ENCODE measurements at regions not wholly inside any gene's neighbourhood (a gene's known extent, or its start where the extent isn't known, plus 50 kb on each side); places are given as distances from the start of the nearest gene placed in this dataset.

DNA sequence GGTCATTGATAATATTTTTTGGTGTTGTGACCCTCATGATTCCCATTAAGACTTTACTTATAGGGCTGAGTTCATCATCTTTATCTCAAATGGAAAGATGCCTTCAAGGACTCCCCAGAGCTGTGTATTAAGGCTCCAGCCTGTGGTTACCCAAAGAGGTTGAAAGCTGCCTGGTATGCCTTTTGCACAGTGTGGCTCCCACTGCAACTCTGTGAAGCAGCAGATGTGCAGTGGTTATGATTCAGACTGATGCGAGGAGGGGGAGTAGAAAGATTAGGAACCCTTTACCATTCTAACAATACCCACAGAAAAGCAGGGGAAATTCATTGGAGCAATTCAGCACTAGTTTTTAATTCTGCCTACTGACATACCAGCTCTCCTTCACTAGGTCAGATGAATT lies 560.0 kb downstream of the INSC start:
- no peaks in the 10 kb centered on the region for H3K36me3 ChIP-seq (ENCODE audit: insufficient read depth, low read length)
- H3K9ac ChIP-seq (ENCODE audit: low read depth, low read length, poor library complexity, severe bottlenecking) = no peak overlapping the region
- H3K4me2 ChIP-seq (ENCODE audit: low read depth, low read length, poor library complexity, severe bottlenecking) = no peak overlapping the region
- no peaks in the 10 kb centered on the region for H3F3A ChIP-seq (ENCODE audit: low read depth)
- 0 out of 2 replicates have a peak, but pooled peaks cover 7% of the 10 kb centered on the region for H3K9me3 ChIP-seq (ENCODE audit: insufficient read depth, low read depth, low read length)
- H3K9me2 ChIP-seq (replicated peaks; ENCODE audit: low read depth, low read length) = no peaks in the 10 kb centered on the region
- no peaks in the 10 kb centered on the region for H3K79me2 ChIP-seq (ENCODE audit: insufficient read depth, low read length)
- H2AFZ ChIP-seq (ENCODE audit: low read length) = no peak overlapping the region
- no peaks in the 10 kb centered on the region for H4K20me1 ChIP-seq (ENCODE audit: insufficient read depth, low read length, poor library complexity, severe bottlenecking)
- no peaks in the 10 kb centered on the region for H3K4me1 ChIP-seq (ENCODE audit: insufficient read depth, low read length, poor library complexity, severe bottlenecking)
- TF ChIP-seq CTCF (conservative IDR thresholded peaks at IDR 0.05; ENCODE audit: low read length) (no peak), EZH2phosphoT487 (IDR thresholded peaks at IDR 0.05; ENCODE audit: borderline replicate concordance) (no peak)
- H3K27me3 ChIP-seq (ENCODE audit: insufficient read depth, low read length, poor library complexity, severe bottlenecking) = no peaks in the 10 kb centered on the region
- no peak overlapping the region for H3K4me3 ChIP-seq (ENCODE audit: low read length, poor library complexity, severe bottlenecking)

DNA sequence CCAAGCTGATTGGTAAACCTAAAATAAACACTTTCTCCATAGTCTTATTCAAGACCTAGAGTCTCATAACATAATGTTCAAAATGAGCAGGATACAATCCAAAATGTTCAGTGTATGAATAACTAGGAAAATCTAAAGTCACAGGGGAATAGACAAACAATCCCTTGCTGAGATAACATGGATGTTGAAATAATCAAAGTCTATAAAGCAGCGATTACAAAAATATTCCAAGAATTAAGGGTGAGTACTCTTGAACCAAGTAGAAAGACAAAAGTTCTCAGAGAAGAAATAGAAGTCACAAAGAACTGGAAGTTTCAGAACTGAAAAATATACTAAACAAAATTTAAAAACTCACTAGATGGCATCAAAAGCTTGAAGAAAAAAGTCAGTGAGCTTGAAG lies 561.0 kb downstream of the INSC start:
- H3K79me2 ChIP-seq (ENCODE audit: insufficient read depth, low read length) = no peaks in the 10 kb centered on the region
- no peak overlapping the region for H3K9ac ChIP-seq (ENCODE audit: low read depth, low read length, poor library complexity, severe bottlenecking)
- H3K4me3 ChIP-seq (ENCODE audit: low read length, poor library complexity, severe bottlenecking) = no peak overlapping the region

GRCh38 chr11:15677181-15677580 lies 562.5 kb downstream of the INSC start:
- H4K20me1 ChIP-seq (ENCODE audit: insufficient read depth, low read length, poor library complexity, severe bottlenecking) = no peaks in the 10 kb centered on the region
- TF ChIP-seq CTCF (conservative IDR thresholded peaks at IDR 0.05; ENCODE audit: low read length) (no peak), EZH2phosphoT487 (IDR thresholded peaks at IDR 0.05; ENCODE audit: borderline replicate concordance) (no peak)
- no peaks in the 10 kb centered on the region for H3F3A ChIP-seq (ENCODE audit: low read depth)
- H3K4me3 ChIP-seq (ENCODE audit: low read length, poor library complexity, severe bottlenecking) = no peak overlapping the region
- no peak overlapping the region for H2AFZ ChIP-seq (ENCODE audit: low read length)
- H3K4me1 ChIP-seq (ENCODE audit: insufficient read depth, low read length, poor library complexity, severe bottlenecking) = no peaks in the 10 kb centered on the region
- H3K9me2 ChIP-seq (replicated peaks; ENCODE audit: low read depth, low read length) = no peaks in the 10 kb centered on the region
- no peaks in the 10 kb centered on the region for H3K36me3 ChIP-seq (ENCODE audit: insufficient read depth, low read length)
- no peaks in the 10 kb centered on the region for H3K79me2 ChIP-seq (ENCODE audit: insufficient read depth, low read length)
- no peak overlapping the region for H3K4me2 ChIP-seq (ENCODE audit: low read depth, low read length, poor library complexity, severe bottlenecking)
- no peak overlapping the region for H3K9ac ChIP-seq (ENCODE audit: low read depth, low read length, poor library complexity, severe bottlenecking)
- no peaks in the 10 kb centered on the region for H3K27me3 ChIP-seq (ENCODE audit: insufficient read depth, low read length, poor library complexity, severe bottlenecking)
- 0 out of 2 replicates have a peak, but pooled peaks cover 7% of the 10 kb centered on the region for H3K9me3 ChIP-seq (ENCODE audit: insufficient read depth, low read depth, low read length)

More for the DNA sequence above, 561.0 kb downstream of the INSC start:
- H3K4me2 ChIP-seq (ENCODE audit: low read depth, low read length, poor library complexity, severe bottlenecking) = no peak overlapping the region
- 0 out of 2 replicates have a peak, but pooled peaks cover 7% of the 10 kb centered on the region for H3K9me3 ChIP-seq (ENCODE audit: insufficient read depth, low read depth, low read length)
- no peak overlapping the region for H2AFZ ChIP-seq (ENCODE audit: low read length)
- H3F3A ChIP-seq (ENCODE audit: low read depth) = no peaks in the 10 kb centered on the region
- H4K20me1 ChIP-seq (ENCODE audit: insufficient read depth, low read length, poor library complexity, severe bottlenecking) = no peaks in the 10 kb centered on the region
- no peaks in the 10 kb centered on the region for H3K36me3 ChIP-seq (ENCODE audit: insufficient read depth, low read length)
- TF ChIP-seq CTCF (conservative IDR thresholded peaks at IDR 0.05; ENCODE audit: low read length) = no peak
- no peaks in the 10 kb centered on the region for H3K9me2 ChIP-seq (replicated peaks; ENCODE audit: low read depth, low read length)
- H3K27me3 ChIP-seq (ENCODE audit: insufficient read depth, low read length, poor library complexity, severe bottlenecking) = no peaks in the 10 kb centered on the region
- H3K4me1 ChIP-seq (ENCODE audit: insufficient read depth, low read length, poor library complexity, severe bottlenecking) = no peaks in the 10 kb centered on the region
